Eye (tissue), 1 donor: ENCODE measurements at regions not wholly inside any gene's neighbourhood (a gene's known extent, or its start where the extent isn't known, plus 50 kb on each side); places are given as distances from the start of the nearest gene placed in this dataset.

Source experiments
- DNase-seq: peaks from one replicate; pipeline ENCODE4 v3.0.0-alpha.2; 2015

- DNase-seq = no peak
Observed at GRCh38 chr2:2704428-2705090, 373.5 kb upstream of the MYT1L start.

GRCh38 chr2:2703762-2704427, 372.8 kb upstream of the MYT1L start:
- DNase-seq = peak; percentile 54

- DNase-seq = no peak
Observed at GRCh38 chr2:2703172-2703571, 372.1 kb upstream of the MYT1L start.

GRCh38 chr2:2702385-2702784, 371.3 kb upstream of the MYT1L start:
- no peak for DNase-seq

GRCh38 chr2:2701813-2702212, 370.7 kb upstream of the MYT1L start:
- no peak for DNase-seq

- DNase-seq = peak; percentile 27
Observed at GRCh38 chr2:2701176-2701781, 370.2 kb upstream of the MYT1L start.

- peak; percentile 19 for DNase-seq
Observed at GRCh38 chr2:2699121-2699505, 368.0 kb upstream of the MYT1L start.

- peak; percentile 60 for DNase-seq
Observed at GRCh38 chr2:2698182-2699120, 367.4 kb upstream of the MYT1L start.

- DNase-seq = no peak
Observed at GRCh38 chr2:2696733-2697455, 365.8 kb upstream of the MYT1L start.

- DNase-seq = no peak
Observed at GRCh38 chr2:2696325-2696724, 365.2 kb upstream of the MYT1L start.

GRCh38 chr2:2694746-2695145, 363.7 kb upstream of the MYT1L start:
- DNase-seq = no peak

- DNase-seq = no peak
Observed at GRCh38 chr2:2692599-2693389, 361.7 kb upstream of the MYT1L start.

GRCh38 chr2:2691419-2691818, 360.3 kb upstream of the MYT1L start:
- no peak for DNase-seq

GRCh38 chr2:2690985-2691384, 359.9 kb upstream of the MYT1L start:
- DNase-seq = no peak

GRCh38 chr2:2689306-2689705, 358.2 kb upstream of the MYT1L start:
- DNase-seq = peak; percentile 51

- DNase-seq = no peak
Observed at GRCh38 chr2:2688254-2688653, 357.2 kb upstream of the MYT1L start.

GRCh38 chr2:2687745-2688144, 356.7 kb upstream of the MYT1L start:
- DNase-seq = no peak

- DNase-seq = no peak
Observed at GRCh38 chr2:2686222-2686621, 355.1 kb upstream of the MYT1L start.

GRCh38 chr2:2683606-2684224, 352.6 kb upstream of the MYT1L start:
- DNase-seq = no peak

- no peak for DNase-seq
Observed at GRCh38 chr2:2682700-2683342, 351.7 kb upstream of the MYT1L start.
